ENCODE measurements at regions not wholly inside any gene's neighbourhood (a gene's known extent, or its start where the extent isn't known, plus 50 kb on each side); places are given as distances from the start of the nearest gene placed in this dataset.

- ATAC-seq = no peak
- TF ChIP-seq POU6F1 (CRISPR knock-in tag; IDR thresholded peaks at IDR 0.05; ENCODE audit: borderline replicate concordance, low read depth) (no peak), CREB5 (CRISPR knock-in tag; IDR thresholded peaks at IDR 0.05; ENCODE audit: low read depth) (no peak), ZFP30 (CRISPR knock-in tag; IDR thresholded peaks at IDR 0.05) (no peak), SNAI2 (CRISPR knock-in tag; IDR thresholded peaks at IDR 0.05) (no peak), ISL1 (CRISPR knock-in tag; IDR thresholded peaks at IDR 0.05) (no peak), TCF4 (CRISPR knock-in tag; IDR thresholded peaks at IDR 0.05; ENCODE audit: borderline replicate concordance) (no peak), ZFP3 (CRISPR knock-in tag; IDR thresholded peaks at IDR 0.05) (no peak), RARB (CRISPR knock-in tag; IDR thresholded peaks at IDR 0.05) (no peak), GLIS3 (CRISPR knock-in tag; IDR thresholded peaks at IDR 0.05) (no peak), ZNF70 (CRISPR knock-in tag; IDR thresholded peaks at IDR 0.05) (no peak), ARNTL (CRISPR knock-in tag; IDR thresholded peaks at IDR 0.05; ENCODE audit: borderline replicate concordance, low read depth) (no peak), OSR1 (CRISPR knock-in tag; IDR thresholded peaks at IDR 0.05) (no peak), BACH2 (CRISPR knock-in tag; IDR thresholded peaks at IDR 0.05; ENCODE audit: borderline replicate concordance) (no peak), ZNF565 (CRISPR knock-in tag; conservative IDR thresholded peaks at IDR 0.05; ENCODE audit: low read depth) (no peak), ZNF8 (CRISPR knock-in tag; IDR thresholded peaks at IDR 0.05) (no peak), PPARA (CRISPR knock-in tag; IDR thresholded peaks at IDR 0.05; ENCODE audit: borderline replicate concordance) (no peak), CSRNP3 (CRISPR knock-in tag; IDR thresholded peaks at IDR 0.05) (no peak), CSDC2 (CRISPR knock-in tag; IDR thresholded peaks at IDR 0.05) (no peak), PATZ1 (CRISPR knock-in tag; IDR thresholded peaks at IDR 0.05; ENCODE audit: borderline replicate concordance) (no peak), TSHZ2 (CRISPR knock-in tag; IDR thresholded peaks at IDR 0.05) (no peak)
Measured at GRCh38 chr5:6979061-6979460, 265.8 kb downstream of the TENT4A start.

GRCh38 chr5:6989230-6989629, 276.0 kb downstream of the TENT4A start:
- ATAC-seq = no peak
- no peak for TF ChIP-seq ZFP3 (CRISPR knock-in tag; IDR thresholded peaks at IDR 0.05)
- TF ChIP-seq PPARA (CRISPR knock-in tag; IDR thresholded peaks at IDR 0.05; ENCODE audit: borderline replicate concordance) = no peak
- no peak for TF ChIP-seq TSHZ2 (CRISPR knock-in tag; IDR thresholded peaks at IDR 0.05)
- no peak for TF ChIP-seq OSR1 (CRISPR knock-in tag; IDR thresholded peaks at IDR 0.05)
- TF ChIP-seq ISL1 (CRISPR knock-in tag; IDR thresholded peaks at IDR 0.05) = no peak
- TF ChIP-seq ARNTL (CRISPR knock-in tag; IDR thresholded peaks at IDR 0.05; ENCODE audit: borderline replicate concordance, low read depth) = no peak
- no peak for TF ChIP-seq TOX (CRISPR knock-in tag; IDR thresholded peaks at IDR 0.05; ENCODE audit: borderline replicate concordance)
- no peak for TF ChIP-seq PATZ1 (CRISPR knock-in tag; IDR thresholded peaks at IDR 0.05; ENCODE audit: borderline replicate concordance)
- no peak for TF ChIP-seq ZFP30 (CRISPR knock-in tag; IDR thresholded peaks at IDR 0.05)
- TF ChIP-seq POU6F1 (CRISPR knock-in tag; IDR thresholded peaks at IDR 0.05; ENCODE audit: borderline replicate concordance, low read depth) = no peak
- no peak for TF ChIP-seq ESRRG (CRISPR knock-in tag; IDR thresholded peaks at IDR 0.05)
- TF ChIP-seq CSRNP3 (CRISPR knock-in tag; IDR thresholded peaks at IDR 0.05) = no peak
